ENCODE measurements at regions not wholly inside any gene's neighbourhood (a gene's known extent, or its start where the extent isn't known, plus 50 kb on each side); places are given as distances from the start of the nearest gene placed in this dataset.

DNA sequence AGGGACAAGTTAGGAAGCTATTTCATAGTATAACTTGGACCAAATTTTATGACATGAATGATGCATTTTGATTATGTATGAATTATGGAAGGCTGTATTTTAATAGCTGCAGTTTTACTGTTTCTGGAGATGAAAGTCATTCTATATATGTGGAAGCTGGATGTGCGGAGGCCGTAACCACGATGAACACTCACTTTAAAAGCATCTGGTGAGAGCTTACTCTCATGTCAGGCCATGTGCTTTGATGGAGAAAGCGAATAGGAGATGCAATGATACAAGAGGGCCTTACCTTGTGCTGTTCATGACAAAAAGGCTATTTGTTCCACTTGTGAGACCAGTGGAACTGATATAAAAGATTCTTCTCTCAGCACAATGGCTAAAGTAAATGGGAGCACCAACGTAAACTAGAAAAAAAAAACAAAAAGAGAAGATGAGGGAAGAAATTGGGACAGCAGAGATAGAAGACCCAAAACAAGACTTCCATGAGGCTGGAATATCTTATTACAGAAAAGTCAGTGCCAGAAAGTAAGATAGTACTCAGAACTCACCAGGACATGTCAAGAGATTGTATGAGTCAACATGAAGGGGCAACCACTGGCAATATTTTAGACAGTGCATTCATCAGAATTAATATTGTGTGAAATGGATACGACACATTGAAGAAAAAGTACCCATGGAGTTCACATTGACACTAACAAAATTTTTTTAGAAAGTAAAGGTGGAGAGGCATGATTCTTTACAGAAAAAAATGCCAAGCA, 63.3 kb upstream of the GAB1 start:
- no peak for DNase-seq (ENCODE audit: low read depth in 2 of 2)

GRCh38 chr4:143280861-143281260, 55.8 kb upstream of the GAB1 start:
- no peak for DNase-seq (ENCODE audit: low read depth in 2 of 2)

DNA sequence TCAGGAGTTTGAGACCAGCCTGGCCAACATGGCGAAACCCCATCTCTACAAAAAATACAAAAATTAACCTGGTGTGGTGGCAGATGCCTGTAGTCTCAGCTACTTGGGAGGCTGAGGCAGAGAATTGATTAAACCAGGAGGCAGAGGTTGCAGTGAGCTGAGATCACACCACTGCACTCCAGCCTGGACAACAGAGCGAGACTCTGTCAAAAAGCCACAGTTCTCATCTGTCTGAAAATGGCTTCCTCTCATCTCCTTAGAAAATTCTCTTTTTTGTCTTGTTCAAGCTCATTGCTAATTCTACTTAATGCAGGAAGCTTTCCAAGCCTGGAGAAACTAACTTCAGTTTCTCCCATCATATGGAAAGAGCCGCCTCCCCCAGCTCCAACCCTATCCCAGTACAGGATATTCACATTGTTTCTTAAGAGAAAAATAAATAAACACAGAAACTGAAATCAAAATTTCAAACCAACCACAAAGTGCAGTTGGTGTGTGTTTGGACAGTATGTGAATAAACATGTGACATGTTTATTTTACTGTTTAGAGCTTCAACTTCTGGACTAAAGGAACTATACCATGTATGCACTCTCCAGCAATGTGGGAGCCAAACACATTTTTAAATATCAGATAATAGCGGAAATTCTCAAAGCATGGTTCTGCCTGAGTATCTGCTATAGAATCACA, 55.0 kb upstream of the GAB1 start:
- no peak for DNase-seq (ENCODE audit: low read depth in 2 of 2)

DNA sequence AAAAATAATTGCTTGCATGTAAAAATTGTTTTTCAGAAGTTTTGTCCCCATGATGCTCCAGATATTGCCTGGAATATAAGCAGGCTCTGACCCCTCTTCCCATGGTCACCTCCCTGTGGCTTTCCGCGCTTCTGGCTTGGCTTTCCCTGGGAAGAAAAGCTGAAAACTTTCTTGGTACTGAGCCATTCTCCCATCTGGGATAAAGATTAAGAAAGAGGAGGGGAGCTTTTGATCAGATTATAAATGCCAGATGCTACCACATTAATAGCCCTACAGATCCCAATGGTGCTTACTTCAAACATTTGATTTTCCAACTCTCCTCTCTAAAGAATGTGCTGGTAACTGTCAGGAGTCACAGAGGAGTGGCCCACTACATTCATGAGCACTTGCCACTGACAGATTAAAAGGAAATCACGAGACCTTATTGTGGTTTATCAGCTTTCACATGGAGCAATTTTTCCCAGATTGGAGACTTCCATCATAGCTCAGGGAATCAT, 54.4 kb upstream of the GAB1 start:
- no peak for DNase-seq (ENCODE audit: low read depth in 2 of 2)

- no peak for DNase-seq (ENCODE audit: low read depth in 2 of 2)
Observed at GRCh38 chr4:143285696-143286437, 50.8 kb upstream of the GAB1 start.

GRCh38 chr4:143286701-143287571, 49.7 kb upstream of the GAB1 start:
- DNase-seq (ENCODE audit: low read depth in 2 of 2), result peak in 1 of 2 donors; percentile 11

Data from lung microvascular endothelial cell (primary cell).